GM12878 (cell line): ENCODE measurements at regions not wholly inside any gene's neighbourhood (a gene's known extent, or its start where the extent isn't known, plus 50 kb on each side); places are given as distances from the start of the nearest gene placed in this dataset.

Experiments
- ATAC-seq: fragments of 200-7000 bp; cut with Tn5 transposase; 3 replicates; pipeline ENCODE4 v1.9.1; 2020; ENCODE audit warnings: mild to moderate bottlenecking, moderate library complexity
- BruUV-seq: library from RNA; stranded (reverse); fragments of 400-500 nt; replicated peaks from 2 replicates; lab custom pipeline; 2021; lab: Mats Ljungman, UMichigan
- CTCF ChIA-PET: fragments of 300-600 bp; sonication (Branson Sonifier 250); formaldehyde crosslinking; extraction: SDS; loops from one replicate; lab custom pipeline; 2021; ENCODE audit warnings: inconsistent platforms; lab: Yijun Ruan, JAX
- POLR2A ChIA-PET: fragments of 350-600 bp; formaldehyde crosslinking; extraction: SDS; loops from one replicate; lab custom pipeline; 2021; ENCODE audit warnings: inconsistent platforms; lab: Charles Lee
- RAD21 ChIA-PET: fragments of 300-600 bp; sonication (Branson Sonifier 250); formaldehyde crosslinking; loops from one replicate; lab custom pipeline; 2023; ENCODE audit warnings: antibody characterized with exemption; ENCODE audit not compliant: unreplicated experiment; lab: Charles Lee
- SMC1A ChIA-PET: fragments of 300-600 bp; sonication (Branson Sonifier 250); formaldehyde crosslinking; loops from one replicate; lab custom pipeline; 2023; ENCODE audit not compliant: unreplicated experiment, uncharacterized antibody; lab: Charles Lee
- DNase-seq: peaks from one replicate; pipeline ENCODE4 v3.0.0-alpha.2; 2011; ENCODE audit warnings: low read depth, low spot score
- FAIRE-seq: peaks from 3 replicates; lab custom pipeline; 2011; peaks lifted over from hg19 to GRCh38; lab: Jason Lieb, UNC
- H2AFZ ChIP-seq: 2 replicates; pipeline ENCODE4 v1.6.0; 2011; ENCODE audit warnings: low read depth, low read length, control low read depth; ENCODE audit not compliant: control insufficient read depth
- H3K27ac ChIP-seq: 2 replicates; pipeline ENCODE4 v1.5.1; 2011; ENCODE audit warnings: control low read depth; ENCODE audit not compliant: control insufficient read depth, insufficient read depth
- H3K27me3 ChIP-seq, 2 experiments: replicated peaks in 1 of 2; 2 replicates each; pipeline versions ENCODE4 v1.6.0 to v1.6.1; 2011; ENCODE audit warnings: low read length in 1 of 2; ENCODE audit not compliant: control insufficient read depth in 2 of 2, insufficient read depth in 2 of 2
- H3K36me3 ChIP-seq, 2 experiments: 2 replicates each; pipeline ENCODE4 v1.5.1; 2011; ENCODE audit warnings: low read length in 1 of 2; ENCODE audit not compliant: control insufficient read depth in 2 of 2, insufficient read depth in 2 of 2
- H3K4me1 ChIP-seq: 2 replicates; pipeline ENCODE4 v1.6.1; 2011; ENCODE audit warnings: mild to moderate bottlenecking, low read length, moderate library complexity, mixed read lengths; ENCODE audit not compliant: control insufficient read depth, insufficient read depth
- H3K4me2 ChIP-seq: 2 replicates; pipeline ENCODE4 v1.6.0; 2011; ENCODE audit warnings: control low read depth; ENCODE audit not compliant: control insufficient read depth, insufficient read depth
- H3K4me3 ChIP-seq: fragments of 200-600 bp; sonication (generic); 2 replicates; pipeline ENCODE4 v1.5.1; 2016
- H3K79me2 ChIP-seq: 2 replicates; pipeline ENCODE4 v1.6.0; 2011; ENCODE audit warnings: low read length; ENCODE audit not compliant: control insufficient read depth, insufficient read depth
- H3K9ac ChIP-seq: 2 replicates; pipeline ENCODE4 v1.8.0; 2011; ENCODE audit warnings: low read length, control low read depth, mixed read lengths; ENCODE audit not compliant: control insufficient read depth, insufficient read depth
- H3K9me3 ChIP-seq: replicated peaks from 3 replicates; pipeline ENCODE4 v1.5.1; 2011; ENCODE audit warnings: mild to moderate bottlenecking, low read length; ENCODE audit not compliant: control insufficient read depth, insufficient read depth
- H4K20me1 ChIP-seq: 2 replicates; pipeline ENCODE4 v1.6.0; 2011; ENCODE audit not compliant: control insufficient read depth, insufficient read depth
- ATF7 ChIP-seq: fragments of 450-650 bp; IDR thresholded peaks from 2 replicates; pipeline ENCODE4 v1.6.1; 2016; ENCODE audit warnings: low read depth, mild to moderate bottlenecking
- EZH2 ChIP-seq: IDR thresholded peaks from 2 replicates; pipeline ENCODE4 v1.6.1; 2012; ENCODE audit warnings: low read depth, mild to moderate bottlenecking, control low read depth, inconsistent platforms, low read length, borderline replicate concordance; ENCODE audit not compliant: control insufficient read depth
- NBN ChIP-seq: fragments of 450-650 bp; IDR thresholded peaks from 2 replicates; pipeline ENCODE4 v1.6.1; 2016
- NR2F1 ChIP-seq: fragments of 450-650 bp; conservative IDR thresholded peaks from 2 replicates; pipeline ENCODE4 v1.6.1; 2017; ENCODE audit warnings: mild to moderate bottlenecking
- SRF ChIP-seq, 2 experiments: IDR thresholded peaks; 2 replicates each; pipeline ENCODE4 v1.6.1; 2011; ENCODE audit warnings: low read depth in 2 of 2, low read length in 2 of 2, mild to moderate bottlenecking in 1 of 2, moderate library complexity in 1 of 2
- ZNF207 ChIP-seq: fragments of 450-650 bp; IDR thresholded peaks from 2 replicates; pipeline ENCODE4 v1.6.1; 2014; ENCODE audit warnings: antibody characterized with exemption, mild to moderate bottlenecking, borderline replicate concordance
- WGBS: methylation state at CpG from one replicate; pipeline ENCODE4 v1.1.6; 2016; ENCODE audit warnings: low lambda C conversion rate; ENCODE audit not compliant: insufficient replicate concordance, insufficient coverage; ENCODE audit errors: missing lambda C conversion rate; 5-methylcytosine and 5-hydroxymethylcytosine counted together
- in situ Hi-C: fragments of 300-500 bp; cut with MboI; formaldehyde crosslinking; loops from 9 replicates; pipeline ENCODE4 v1.14.3; 2018; ENCODE audit warnings: mixed read lengths
- intact Hi-C: fragments of 100-400 bp; cut with micrococcal nuclease; formaldehyde crosslinking; loops from one replicate; pipeline ENCODE4 v1.14.2; 2022; ENCODE audit not compliant: unreplicated experiment
- TF ChIP-seq, protein P1 (sequence below): fragments of 150-350 bp; IDR thresholded peaks from 2 replicates; pipeline ENCODE4 v1.6.1; 2014; ENCODE audit warnings: mild to moderate bottlenecking, low read depth, low read length
- TF ChIP-seq, protein P2 (sequence below): fragments of 450-650 bp; IDR thresholded peaks from 2 replicates; pipeline ENCODE4 v1.6.1; 2018; ENCODE audit warnings: borderline replicate concordance, mild to moderate bottlenecking; ENCODE audit not compliant: partially characterized antibody
- TF ChIP-seq, protein P3 (sequence below): fragments of 450-650 bp; formaldehyde crosslinking; IDR thresholded peaks from 2 replicates; pipeline ENCODE4 v1.4.0; 2020; ENCODE audit warnings: mild to moderate bottlenecking, moderate library complexity

DNA sequence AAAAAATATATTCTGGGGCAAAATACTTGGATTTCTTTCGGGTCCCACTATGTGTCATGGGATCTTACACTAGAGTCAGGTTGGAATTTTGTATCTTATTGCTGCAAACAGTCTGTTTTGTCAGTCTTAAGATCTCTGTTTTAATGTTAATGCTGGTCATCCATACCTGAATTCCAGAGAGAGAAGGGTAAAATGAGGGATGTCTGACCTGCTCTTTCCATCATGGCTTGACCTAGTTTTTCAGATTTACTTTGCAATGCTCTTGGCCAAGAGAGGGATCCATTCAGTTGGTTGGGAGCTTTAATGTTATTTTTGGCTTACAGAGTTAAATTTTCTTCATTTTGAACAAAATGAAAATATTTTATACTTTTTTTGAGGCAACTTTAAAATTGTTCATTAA lies 117.2 kb downstream of the CASP12 start:
- ChIA-PET SMC1A (no interaction called here), POLR2A (no interaction called here), CTCF (no interaction called here), RAD21 (no interaction called here)
- in situ Hi-C loops = no loop called here
- H3K4me2 ChIP-seq = no peak overlapping the region
- H3K27ac ChIP-seq = no peak overlapping the region
- H3K4me3 ChIP-seq = no peak overlapping the region
- intact Hi-C loops = no loop called here
- H2AFZ ChIP-seq = no peak overlapping the region
- no TSS peak for BruUV-seq
- no peak overlapping the region for H3K9ac ChIP-seq
- no peak for ATAC-seq
- no peak for TF ChIP-seq EZH2
- TF ChIP-seq, protein P1, sequence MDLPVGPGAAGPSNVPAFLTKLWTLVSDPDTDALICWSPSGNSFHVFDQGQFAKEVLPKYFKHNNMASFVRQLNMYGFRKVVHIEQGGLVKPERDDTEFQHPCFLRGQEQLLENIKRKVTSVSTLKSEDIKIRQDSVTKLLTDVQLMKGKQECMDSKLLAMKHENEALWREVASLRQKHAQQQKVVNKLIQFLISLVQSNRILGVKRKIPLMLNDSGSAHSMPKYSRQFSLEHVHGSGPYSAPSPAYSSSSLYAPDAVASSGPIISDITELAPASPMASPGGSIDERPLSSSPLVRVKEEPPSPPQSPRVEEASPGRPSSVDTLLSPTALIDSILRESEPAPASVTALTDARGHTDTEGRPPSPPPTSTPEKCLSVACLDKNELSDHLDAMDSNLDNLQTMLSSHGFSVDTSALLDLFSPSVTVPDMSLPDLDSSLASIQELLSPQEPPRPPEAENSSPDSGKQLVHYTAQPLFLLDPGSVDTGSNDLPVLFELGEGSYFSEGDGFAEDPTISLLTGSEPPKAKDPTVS = no peak
- TF ChIP-seq ZNF207 = no peak
- TF ChIP-seq, protein P2, sequence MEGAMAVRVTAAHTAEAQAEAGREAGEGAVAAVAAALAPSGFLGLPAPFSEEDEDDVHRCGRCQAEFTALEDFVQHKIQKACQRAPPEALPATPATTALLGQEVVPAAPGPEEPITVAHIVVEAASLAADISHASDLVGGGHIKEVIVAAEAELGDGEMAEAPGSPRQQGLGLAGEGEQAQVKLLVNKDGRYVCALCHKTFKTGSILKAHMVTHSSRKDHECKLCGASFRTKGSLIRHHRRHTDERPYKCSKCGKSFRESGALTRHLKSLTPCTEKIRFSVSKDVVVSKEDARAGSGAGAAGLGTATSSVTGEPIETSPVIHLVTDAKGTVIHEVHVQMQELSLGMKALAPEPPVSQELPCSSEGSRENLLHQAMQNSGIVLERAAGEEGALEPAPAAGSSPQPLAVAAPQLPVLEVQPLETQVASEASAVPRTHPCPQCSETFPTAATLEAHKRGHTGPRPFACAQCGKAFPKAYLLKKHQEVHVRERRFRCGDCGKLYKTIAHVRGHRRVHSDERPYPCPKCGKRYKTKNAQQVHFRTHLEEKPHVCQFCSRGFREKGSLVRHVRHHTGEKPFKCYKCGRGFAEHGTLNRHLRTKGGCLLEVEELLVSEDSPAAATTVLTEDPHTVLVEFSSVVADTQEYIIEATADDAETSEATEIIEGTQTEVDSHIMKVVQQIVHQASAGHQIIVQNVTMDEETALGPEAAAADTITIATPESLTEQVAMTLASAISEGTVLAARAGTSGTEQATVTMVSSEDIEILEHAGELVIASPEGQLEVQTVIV = no peak
- no peak for TF ChIP-seq ATF7
- no peak for TF ChIP-seq NR2F1
- TF ChIP-seq, protein P3, sequence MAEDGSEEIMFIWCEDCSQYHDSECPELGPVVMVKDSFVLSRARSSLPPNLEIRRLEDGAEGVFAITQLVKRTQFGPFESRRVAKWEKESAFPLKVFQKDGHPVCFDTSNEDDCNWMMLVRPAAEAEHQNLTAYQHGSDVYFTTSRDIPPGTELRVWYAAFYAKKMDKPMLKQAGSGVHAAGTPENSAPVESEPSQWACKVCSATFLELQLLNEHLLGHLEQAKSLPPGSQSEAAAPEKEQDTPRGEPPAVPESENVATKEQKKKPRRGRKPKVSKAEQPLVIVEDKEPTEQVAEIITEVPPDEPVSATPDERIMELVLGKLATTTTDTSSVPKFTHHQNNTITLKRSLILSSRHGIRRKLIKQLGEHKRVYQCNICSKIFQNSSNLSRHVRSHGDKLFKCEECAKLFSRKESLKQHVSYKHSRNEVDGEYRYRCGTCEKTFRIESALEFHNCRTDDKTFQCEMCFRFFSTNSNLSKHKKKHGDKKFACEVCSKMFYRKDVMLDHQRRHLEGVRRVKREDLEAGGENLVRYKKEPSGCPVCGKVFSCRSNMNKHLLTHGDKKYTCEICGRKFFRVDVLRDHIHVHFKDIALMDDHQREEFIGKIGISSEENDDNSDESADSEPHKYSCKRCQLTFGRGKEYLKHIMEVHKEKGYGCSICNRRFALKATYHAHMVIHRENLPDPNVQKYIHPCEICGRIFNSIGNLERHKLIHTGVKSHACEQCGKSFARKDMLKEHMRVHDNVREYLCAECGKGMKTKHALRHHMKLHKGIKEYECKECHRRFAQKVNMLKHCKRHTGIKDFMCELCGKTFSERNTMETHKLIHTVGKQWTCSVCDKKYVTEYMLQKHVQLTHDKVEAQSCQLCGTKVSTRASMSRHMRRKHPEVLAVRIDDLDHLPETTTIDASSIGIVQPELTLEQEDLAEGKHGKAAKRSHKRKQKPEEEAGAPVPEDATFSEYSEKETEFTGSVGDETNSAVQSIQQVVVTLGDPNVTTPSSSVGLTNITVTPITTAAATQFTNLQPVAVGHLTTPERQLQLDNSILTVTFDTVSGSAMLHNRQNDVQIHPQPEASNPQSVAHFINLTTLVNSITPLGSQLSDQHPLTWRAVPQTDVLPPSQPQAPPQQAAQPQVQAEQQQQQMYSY (CRISPR knock-in tag) = no peak
- TF ChIP-seq SRF (IDR thresholded peaks at IDR 0.05; ENCODE audit: low read depth in 2 of 2, low read length in 2 of 2) = no peak
- no peak for TF ChIP-seq NBN
- no peaks in the 10 kb centered on the region for H3K79me2 ChIP-seq
- WGBS = 0% methylated on average over 1 of the region's 1 CpG
- no peaks in the 10 kb centered on the region for H3K4me1 ChIP-seq
- no peaks in the 10 kb centered on the region for H3K36me3 ChIP-seq
- no peak for FAIRE-seq
- H3K9me3 ChIP-seq = no peaks in the 10 kb centered on the region
- H3K27me3 ChIP-seq = no peaks in the 10 kb centered on the region
- no peaks in the 10 kb centered on the region for H4K20me1 ChIP-seq
- DNase-seq = no peak
